ENCODE measurements at regions not wholly inside any gene's neighbourhood (a gene's known extent, or its start where the extent isn't known, plus 50 kb on each side); places are given as distances from the start of the nearest gene placed in this dataset.

DNA sequence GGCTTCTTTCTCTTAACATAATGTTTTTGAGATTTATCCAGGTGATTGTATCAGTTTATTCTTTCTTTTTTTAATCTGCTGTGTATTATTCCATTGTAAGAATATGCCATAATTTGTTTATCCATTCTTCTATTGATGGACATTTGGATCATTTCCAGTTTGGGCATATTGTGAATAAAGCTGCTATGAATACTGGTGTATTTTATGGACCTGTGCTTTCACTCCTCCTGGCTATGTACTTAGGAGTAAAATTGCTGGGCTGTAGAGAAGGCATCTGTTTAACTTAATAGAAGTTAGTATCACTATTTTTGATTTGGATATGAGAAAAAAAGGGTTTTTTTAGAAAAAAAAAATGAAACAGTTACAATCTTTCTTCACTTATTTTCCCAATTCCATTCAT is 50.0 kb upstream of the FAM9C start:
- H3K9me3 ChIP-seq: no peaks in the 10 kb centered on the region
- H3K9ac ChIP-seq: no peak overlapping the region
- H3K9me2 ChIP-seq: no peaks in the 10 kb centered on the region
- no peak for DNase-seq
- TF ChIP-seq MEF2A (IDR thresholded peaks at IDR 0.05; ENCODE audit: borderline replicate concordance, low read depth): no peak
- no peak for TF ChIP-seq NFIC (IDR thresholded peaks at IDR 0.05; ENCODE audit: borderline replicate concordance)
- TF ChIP-seq FOSL2 (IDR thresholded peaks at IDR 0.05; ENCODE audit: borderline replicate concordance, low read depth): no peak
- TF ChIP-seq, protein P1, sequence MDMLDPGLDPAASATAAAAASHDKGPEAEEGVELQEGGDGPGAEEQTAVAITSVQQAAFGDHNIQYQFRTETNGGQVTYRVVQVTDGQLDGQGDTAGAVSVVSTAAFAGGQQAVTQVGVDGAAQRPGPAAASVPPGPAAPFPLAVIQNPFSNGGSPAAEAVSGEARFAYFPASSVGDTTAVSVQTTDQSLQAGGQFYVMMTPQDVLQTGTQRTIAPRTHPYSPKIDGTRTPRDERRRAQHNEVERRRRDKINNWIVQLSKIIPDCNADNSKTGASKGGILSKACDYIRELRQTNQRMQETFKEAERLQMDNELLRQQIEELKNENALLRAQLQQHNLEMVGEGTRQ (IDR thresholded peaks at IDR 0.05; ENCODE audit: borderline replicate concordance, low read depth, low read length): no peak
- no peak for TF ChIP-seq EZH2phosphoT487 (IDR thresholded peaks at IDR 0.05; ENCODE audit: borderline replicate concordance, low read depth)
- no peak for TF ChIP-seq RFX5 (IDR thresholded peaks at IDR 0.05; ENCODE audit: low read length)
- TF ChIP-seq, protein P2, sequence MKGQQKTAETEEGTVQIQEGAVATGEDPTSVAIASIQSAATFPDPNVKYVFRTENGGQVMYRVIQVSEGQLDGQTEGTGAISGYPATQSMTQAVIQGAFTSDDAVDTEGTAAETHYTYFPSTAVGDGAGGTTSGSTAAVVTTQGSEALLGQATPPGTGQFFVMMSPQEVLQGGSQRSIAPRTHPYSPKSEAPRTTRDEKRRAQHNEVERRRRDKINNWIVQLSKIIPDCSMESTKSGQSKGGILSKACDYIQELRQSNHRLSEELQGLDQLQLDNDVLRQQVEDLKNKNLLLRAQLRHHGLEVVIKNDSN (IDR thresholded peaks at IDR 0.05; ENCODE audit: borderline replicate concordance, low read depth): no peak
- TF ChIP-seq, protein P3, sequence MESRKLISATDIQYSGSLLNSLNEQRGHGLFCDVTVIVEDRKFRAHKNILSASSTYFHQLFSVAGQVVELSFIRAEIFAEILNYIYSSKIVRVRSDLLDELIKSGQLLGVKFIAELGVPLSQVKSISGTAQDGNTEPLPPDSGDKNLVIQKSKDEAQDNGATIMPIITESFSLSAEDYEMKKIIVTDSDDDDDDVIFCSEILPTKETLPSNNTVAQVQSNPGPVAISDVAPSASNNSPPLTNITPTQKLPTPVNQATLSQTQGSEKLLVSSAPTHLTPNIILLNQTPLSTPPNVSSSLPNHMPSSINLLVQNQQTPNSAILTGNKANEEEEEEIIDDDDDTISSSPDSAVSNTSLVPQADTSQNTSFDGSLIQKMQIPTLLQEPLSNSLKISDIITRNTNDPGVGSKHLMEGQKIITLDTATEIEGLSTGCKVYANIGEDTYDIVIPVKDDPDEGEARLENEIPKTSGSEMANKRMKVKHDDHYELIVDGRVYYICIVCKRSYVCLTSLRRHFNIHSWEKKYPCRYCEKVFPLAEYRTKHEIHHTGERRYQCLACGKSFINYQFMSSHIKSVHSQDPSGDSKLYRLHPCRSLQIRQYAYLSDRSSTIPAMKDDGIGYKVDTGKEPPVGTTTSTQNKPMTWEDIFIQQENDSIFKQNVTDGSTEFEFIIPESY (IDR thresholded peaks at IDR 0.05; ENCODE audit: borderline replicate concordance, low read depth): no peak
- TF ChIP-seq, protein P4, sequence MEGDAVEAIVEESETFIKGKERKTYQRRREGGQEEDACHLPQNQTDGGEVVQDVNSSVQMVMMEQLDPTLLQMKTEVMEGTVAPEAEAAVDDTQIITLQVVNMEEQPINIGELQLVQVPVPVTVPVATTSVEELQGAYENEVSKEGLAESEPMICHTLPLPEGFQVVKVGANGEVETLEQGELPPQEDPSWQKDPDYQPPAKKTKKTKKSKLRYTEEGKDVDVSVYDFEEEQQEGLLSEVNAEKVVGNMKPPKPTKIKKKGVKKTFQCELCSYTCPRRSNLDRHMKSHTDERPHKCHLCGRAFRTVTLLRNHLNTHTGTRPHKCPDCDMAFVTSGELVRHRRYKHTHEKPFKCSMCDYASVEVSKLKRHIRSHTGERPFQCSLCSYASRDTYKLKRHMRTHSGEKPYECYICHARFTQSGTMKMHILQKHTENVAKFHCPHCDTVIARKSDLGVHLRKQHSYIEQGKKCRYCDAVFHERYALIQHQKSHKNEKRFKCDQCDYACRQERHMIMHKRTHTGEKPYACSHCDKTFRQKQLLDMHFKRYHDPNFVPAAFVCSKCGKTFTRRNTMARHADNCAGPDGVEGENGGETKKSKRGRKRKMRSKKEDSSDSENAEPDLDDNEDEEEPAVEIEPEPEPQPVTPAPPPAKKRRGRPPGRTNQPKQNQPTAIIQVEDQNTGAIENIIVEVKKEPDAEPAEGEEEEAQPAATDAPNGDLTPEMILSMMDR (IDR thresholded peaks at IDR 0.05): no peak
- no peak for TF ChIP-seq SMC3 (IDR thresholded peaks at IDR 0.05; ENCODE audit: low read depth, low read length)
- no peak for TF ChIP-seq NRF1 (IDR thresholded peaks at IDR 0.05; ENCODE audit: low read depth, low read length)
- no peak for TF ChIP-seq CHD2 (IDR thresholded peaks at IDR 0.05; ENCODE audit: low read length, partially characterized antibody)
- TF ChIP-seq TAF1 (IDR thresholded peaks at IDR 0.05; ENCODE audit: borderline replicate concordance, low read depth, low read length): no peak
- TF ChIP-seq ELF1 (IDR thresholded peaks at IDR 0.05): no peak
- no peak for TF ChIP-seq GATA2 (CRISPR knock-in tag; IDR thresholded peaks at IDR 0.05)
- TF ChIP-seq RAD21 (IDR thresholded peaks at IDR 0.05; ENCODE audit: low read length): no peak
- TF ChIP-seq POLR2AphosphoS5 (IDR thresholded peaks at IDR 0.05; ENCODE audit: low read depth, low read length): no peak
- POLR2A ChIA-PET: no interaction called here
- H3K27me3 ChIP-seq (ENCODE audit: insufficient read depth): no peaks in the 10 kb centered on the region
- H4K20me1 ChIP-seq (ENCODE audit: insufficient read depth): no peaks in the 10 kb centered on the region
- H3K4me1 ChIP-seq (ENCODE audit: control insufficient read depth in 1 of 2, insufficient read depth in 2 of 2, low read depth in 1 of 2, low read length in 1 of 2): 0 out of 4 replicates have a peak, but pooled peaks cover 0 to 4% of the 10 kb centered on the region in 2 experiments
- no peaks in the 10 kb centered on the region for H3K36me3 ChIP-seq (replicated peaks in 1 of 2; ENCODE audit: control insufficient read depth in 1 of 2, insufficient read depth in 2 of 2, low read length in 1 of 2)
- CTCF ChIA-PET: no interaction called here
- no peak overlapping the region for H3K4me3 ChIP-seq (ENCODE audit: low read depth in 2 of 2, low read length in 1 of 2)
- H3K4me2 ChIP-seq: no peak overlapping the region
- H3F3A ChIP-seq (replicated peaks; ENCODE audit: insufficient read depth): peaks cover 6% of the 10 kb centered on the region
- H2AFZ ChIP-seq (ENCODE audit: low read depth): no peak overlapping the region
- H3K27ac ChIP-seq (ENCODE audit: low read depth in 2 of 2, low read length in 1 of 2): peak overlapping the region; percentile 46 to 60; a peak in 3 of 4 replicates
- H3K79me2 ChIP-seq (ENCODE audit: insufficient read depth): no peaks in the 10 kb centered on the region
